PC-9 (cell line): ENCODE measurements at regions not wholly inside any gene's neighbourhood (a gene's known extent, or its start where the extent isn't known, plus 50 kb on each side); places are given as distances from the start of the nearest gene placed in this dataset.

ENCODE experiments used
- EZH2 ChIP-seq: fragments of 200-600 bp; sonication (generic); IDR thresholded peaks from 2 replicates; pipeline ENCODE4 v1.8.0; 2017; ENCODE audit warnings: antibody characterized with exemption, low read depth
- TF ChIP-seq, protein P1 (sequence below): fragments of 200-600 bp; sonication (generic); conservative IDR thresholded peaks from 2 replicates; pipeline ENCODE4 v1.6.1; 2017; ENCODE audit warnings: mixed run types, antibody characterized with exemption, mild to moderate bottlenecking, moderate library complexity

DNA sequence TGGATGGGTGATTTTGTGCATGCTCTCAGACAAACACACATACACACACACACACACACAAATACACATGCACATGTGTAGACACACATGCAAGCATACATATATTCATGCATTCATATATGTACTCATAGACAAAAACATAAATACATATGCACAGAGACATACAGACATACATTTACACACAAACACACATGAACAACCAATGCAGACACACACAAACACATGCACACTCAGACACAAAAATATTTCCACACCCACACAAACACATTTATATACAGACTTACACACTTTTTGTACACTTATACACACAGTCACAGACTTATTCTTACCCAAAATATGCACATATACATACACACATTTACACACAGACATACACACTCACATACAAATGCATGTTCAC, 94.9 kb upstream of the NKX2-2 start:
- TF ChIP-seq EZH2 = no peak
- TF ChIP-seq, protein P1, sequence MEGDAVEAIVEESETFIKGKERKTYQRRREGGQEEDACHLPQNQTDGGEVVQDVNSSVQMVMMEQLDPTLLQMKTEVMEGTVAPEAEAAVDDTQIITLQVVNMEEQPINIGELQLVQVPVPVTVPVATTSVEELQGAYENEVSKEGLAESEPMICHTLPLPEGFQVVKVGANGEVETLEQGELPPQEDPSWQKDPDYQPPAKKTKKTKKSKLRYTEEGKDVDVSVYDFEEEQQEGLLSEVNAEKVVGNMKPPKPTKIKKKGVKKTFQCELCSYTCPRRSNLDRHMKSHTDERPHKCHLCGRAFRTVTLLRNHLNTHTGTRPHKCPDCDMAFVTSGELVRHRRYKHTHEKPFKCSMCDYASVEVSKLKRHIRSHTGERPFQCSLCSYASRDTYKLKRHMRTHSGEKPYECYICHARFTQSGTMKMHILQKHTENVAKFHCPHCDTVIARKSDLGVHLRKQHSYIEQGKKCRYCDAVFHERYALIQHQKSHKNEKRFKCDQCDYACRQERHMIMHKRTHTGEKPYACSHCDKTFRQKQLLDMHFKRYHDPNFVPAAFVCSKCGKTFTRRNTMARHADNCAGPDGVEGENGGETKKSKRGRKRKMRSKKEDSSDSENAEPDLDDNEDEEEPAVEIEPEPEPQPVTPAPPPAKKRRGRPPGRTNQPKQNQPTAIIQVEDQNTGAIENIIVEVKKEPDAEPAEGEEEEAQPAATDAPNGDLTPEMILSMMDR = no peak
